Small intestine (tissue), 7 donors: ENCODE measurements at regions not wholly inside any gene's neighbourhood (a gene's known extent, or its start where the extent isn't known, plus 50 kb on each side); places are given as distances from the start of the nearest gene placed in this dataset.

ENCODE experiments used
- DNase-seq, 2 donors: peaks; one replicate each; pipeline versions ENCODE4 v3.0.0 to v3.0.0-alpha.2; 2013
- FAIRE-seq: peaks from 2 replicates; lab custom pipeline; 2012; peaks lifted over from hg19 to GRCh38; lab: Jason Lieb, UNC
- H3K27ac ChIP-seq, 3 donors: one replicate each; pipeline ENCODE4 v1.5.1; 2013; ENCODE audit warnings: low read length in 2 of 3, mild to moderate bottlenecking in 2 of 3, control low read depth in 1 of 3, inconsistent platforms in 1 of 3, low read depth in 1 of 3, moderate library complexity in 1 of 3
- H3K27me3 ChIP-seq, 3 donors: one replicate each; pipeline ENCODE4 v1.6.1; 2013; ENCODE audit warnings: low read length in 3 of 3, inconsistent platforms in 1 of 3; ENCODE audit not compliant: control insufficient read depth in 3 of 3, insufficient read depth in 3 of 3
- H3K36me3 ChIP-seq, 3 donors: one replicate each; pipeline ENCODE4 v1.6.1; 2013; ENCODE audit warnings: low read length in 3 of 3, inconsistent platforms in 1 of 3, low read depth in 1 of 3, mild to moderate bottlenecking in 1 of 3, moderate library complexity in 1 of 3; ENCODE audit not compliant: control insufficient read depth in 3 of 3, insufficient read depth in 2 of 3
- H3K4me1 ChIP-seq, 3 donors: one replicate each; pipeline ENCODE4 v1.6.1; 2013; ENCODE audit warnings: low read length in 2 of 3, inconsistent platforms in 1 of 3, low read depth in 1 of 3, mild to moderate bottlenecking in 1 of 3, moderate library complexity in 1 of 3; ENCODE audit not compliant: control insufficient read depth in 3 of 3, insufficient read depth in 2 of 3
- H3K4me3 ChIP-seq, 3 donors: one replicate each; pipeline ENCODE4 v1.5.1; 2013; ENCODE audit warnings: low read length in 3 of 3, control low read depth in 1 of 3, inconsistent platforms in 1 of 3, low read depth in 1 of 3, mild to moderate bottlenecking in 1 of 3, moderate library complexity in 1 of 3
- H3K9me3 ChIP-seq, 2 donors: one replicate each; pipeline ENCODE4 v1.6.1; 2013; ENCODE audit warnings: low read depth in 1 of 2, low read length in 1 of 2; ENCODE audit not compliant: control insufficient read depth in 2 of 2, insufficient read depth in 1 of 2
- WGBS, 3 donors: extraction: QIAGEN DNeasy Blood & Tissue Kit; methylation state at CpG; one replicate each; pipeline ENCODE4 v1.1.7; 2013; 5-methylcytosine and 5-hydroxymethylcytosine counted together
- donor health status: healthy with polysubstance abuse.
- donor health status: control.
- donor health status: control.
- donor health status: Bipolar disorder and iron deficiency.
- donor health status: healthy.

GRCh38 chr5:107127878-107128277, 542.9 kb downstream of the EFNA5 start:
- FAIRE-seq = peak; percentile 53
- no peaks in the 10 kb centered on the region for H3K4me1 ChIP-seq
- H3K36me3 ChIP-seq = no peaks in the 10 kb centered on the region
- H3K9me3 ChIP-seq = no peaks in the 10 kb centered on the region
- H3K27me3 ChIP-seq = no peaks in the 10 kb centered on the region
- H3K4me3 ChIP-seq = no peak overlapping the region
- WGBS, 3 donors = 55 to 70% (median 60%) methylated on average over 1 of the region's 1 CpG
- no peak overlapping the region for H3K27ac ChIP-seq
- DNase-seq = no peak

GRCh38 chr5:107126341-107126740, 544.4 kb downstream of the EFNA5 start:
- Histone ChIP-seq H3K27me3 (no peaks in the 10 kb centered on the region), H3K9me3 (no peaks in the 10 kb centered on the region), H3K4me3 (no peak overlapping the region), H3K27ac (no peak overlapping the region), H3K4me1 (no peaks in the 10 kb centered on the region), H3K36me3 (no peaks in the 10 kb centered on the region)
- WGBS, 3 donors = 85 to 91% (median 88%) methylated on average over 3 of the region's 3 CpGs
- FAIRE-seq (no peak), DNase-seq (no peak)

- 69 to 90% (median 80%) methylated on average over 1 of the region's 1 CpG for WGBS, 3 donors
- FAIRE-seq (no peak), DNase-seq (no peak)
- no peak overlapping the region for H3K4me3 ChIP-seq
- H3K27ac ChIP-seq = no peak overlapping the region
- H3K4me1 ChIP-seq = no peaks in the 10 kb centered on the region
- H3K27me3 ChIP-seq = no peaks in the 10 kb centered on the region
- H3K9me3 ChIP-seq = no peaks in the 10 kb centered on the region
- no peaks in the 10 kb centered on the region for H3K36me3 ChIP-seq
Measured at GRCh38 chr5:107124376-107124775, 546.4 kb downstream of the EFNA5 start.

GRCh38 chr5:107123014-107123413, 547.7 kb downstream of the EFNA5 start:
- no peak overlapping the region for H3K4me3 ChIP-seq
- no peaks in the 10 kb centered on the region for H3K4me1 ChIP-seq
- WGBS, 3 donors = 85 to 87% (median 85%) methylated on average over 2 of the region's 2 CpGs
- no peak for DNase-seq
- H3K36me3 ChIP-seq = no peaks in the 10 kb centered on the region
- no peaks in the 10 kb centered on the region for H3K9me3 ChIP-seq
- no peak for FAIRE-seq
- no peaks in the 10 kb centered on the region for H3K27me3 ChIP-seq
- no peak overlapping the region for H3K27ac ChIP-seq

GRCh38 chr5:107121793-107122519, 548.8 kb downstream of the EFNA5 start:
- H3K36me3 ChIP-seq = no peaks in the 10 kb centered on the region
- H3K9me3 ChIP-seq = no peaks in the 10 kb centered on the region
- DNase-seq (no peak), FAIRE-seq (no peak)
- WGBS, 3 donors = 58 to 82% (median 66%) methylated on average over 3 of the region's 3 CpGs
- H3K4me1 ChIP-seq = no peaks in the 10 kb centered on the region
- no peak overlapping the region for H3K27ac ChIP-seq
- no peak overlapping the region for H3K4me3 ChIP-seq
- H3K27me3 ChIP-seq = no peaks in the 10 kb centered on the region

- 91 to 94% (median 92%) methylated on average over 2 of the region's 2 CpGs for WGBS, 3 donors
- Histone ChIP-seq H3K27ac (no peak overlapping the region), H3K9me3 (no peaks in the 10 kb centered on the region), H3K4me3 (no peak overlapping the region), H3K36me3 (no peaks in the 10 kb centered on the region), H3K4me1 (no peaks in the 10 kb centered on the region), H3K27me3 (no peaks in the 10 kb centered on the region)
- no peak for FAIRE-seq
- DNase-seq = no peak
Measured at GRCh38 chr5:107119656-107120055, 551.1 kb downstream of the EFNA5 start.

GRCh38 chr5:107118184-107119019, 552.3 kb downstream of the EFNA5 start:
- H3K27me3 ChIP-seq = no peaks in the 10 kb centered on the region
- no peak for DNase-seq
- H3K4me1 ChIP-seq = no peaks in the 10 kb centered on the region
- WGBS, 3 donors = 76 to 83% (median 79%) methylated on average over 6 of the region's 6 CpGs
- H3K9me3 ChIP-seq = no peaks in the 10 kb centered on the region
- no peak overlapping the region for H3K27ac ChIP-seq
- FAIRE-seq = no peak
- no peaks in the 10 kb centered on the region for H3K36me3 ChIP-seq
- no peak overlapping the region for H3K4me3 ChIP-seq

- no peak for FAIRE-seq
Measured at GRCh38 chr5:107112216-107112615, 558.5 kb downstream of the EFNA5 start.

More at GRCh38 chr5:107112216-107112615, 558.5 kb downstream of the EFNA5 start:
- H3K9me3 ChIP-seq = no peaks in the 10 kb centered on the region
- WGBS, 3 donors = 78 to 86% (median 83%) methylated on average over 5 of the region's 5 CpGs
- no peak overlapping the region for H3K27ac ChIP-seq
- DNase-seq = no peak
- H3K36me3 ChIP-seq = no peaks in the 10 kb centered on the region
- H3K4me1 ChIP-seq = no peaks in the 10 kb centered on the region
- H3K27me3 ChIP-seq = no peaks in the 10 kb centered on the region
- H3K4me3 ChIP-seq = no peak overlapping the region
